T-cell (primary cell): ENCODE measurements at regions not wholly inside any gene's neighbourhood (a gene's known extent, or its start where the extent isn't known, plus 50 kb on each side); places are given as distances from the start of the nearest gene placed in this dataset.

Source experiments
- ATAC-seq, 4 experiments: fragments of 200-7000 bp in 3 of 4; fragments of 150-1000 bp in 1 of 4; cut with Tn5 transposase; replicated peaks in 1 of 4; 1 replicate in 3 of 4; 2 replicates in 1 of 4; pipeline ENCODE4 v1.10.0; 2021; ENCODE audit warnings: moderate library complexity in 3 of 4, mild to moderate bottlenecking in 2 of 4, moderate number of reproducible peaks in 1 of 4
- CTCF ChIA-PET, 2 donors: fragments of 300-600 bp; sonication (Branson Sonifier 250); formaldehyde crosslinking; loops; one replicate each; lab custom pipeline; 2022; ENCODE audit warnings: antibody characterized with exemption in 2 of 2; lab: Charles Lee
- POLR2A ChIA-PET, 2 donors: fragments of 300-600 bp; sonication (Branson Sonifier 250); formaldehyde crosslinking; loops; one replicate each; lab custom pipeline; 2022; ENCODE audit warnings: antibody characterized with exemption in 2 of 2; lab: Charles Lee
- DNase-seq, 35 experiments: peaks; one replicate each; pipeline versions ENCODE4 v3.0.0 to v3.0.0-alpha.2; 2013 to 2023
- H3K27ac ChIP-seq: one replicate; pipeline ENCODE4 v1.5.1; 2013; ENCODE audit warnings: low read length
- H3K27me3 ChIP-seq, 2 experiments: replicated peaks in 1 of 2; 1 replicate in 1 of 2; 2 replicates in 1 of 2; pipeline versions ENCODE4 v1.6.1 to v1.7.0; 2013; ENCODE audit warnings: low read length in 1 of 2, mixed read lengths in 1 of 2; ENCODE audit not compliant: control insufficient read depth in 2 of 2, insufficient read depth in 2 of 2; ENCODE audit errors: extremely low read depth in 1 of 2
- H3K36me3 ChIP-seq, 2 donors: 1 replicate in 1 of 2; 2 replicates in 1 of 2; pipeline versions ENCODE4 v1.6.1 to v1.7.0; 2013; ENCODE audit warnings: low read length in 1 of 2; ENCODE audit not compliant: control insufficient read depth in 2 of 2, insufficient read depth in 1 of 2; ENCODE audit errors: extremely low read depth in 1 of 2
- H3K4me1 ChIP-seq, 2 experiments: 1 replicate in 1 of 2; 2 replicates in 1 of 2; pipeline versions ENCODE4 v1.6.1 to v1.7.0; 2013; ENCODE audit warnings: low read length in 2 of 2, mixed read lengths in 1 of 2; ENCODE audit not compliant: insufficient read depth in 2 of 2, control insufficient read depth in 1 of 2; ENCODE audit errors: extremely low read depth in 1 of 2
- H3K4me3 ChIP-seq, 2 donors: 1 replicate in 1 of 2; 2 replicates in 1 of 2; pipeline versions ENCODE4 v1.5.1 to v1.7.0; 2013; ENCODE audit warnings: mild to moderate bottlenecking in 2 of 2, low read length in 1 of 2, moderate library complexity in 1 of 2; ENCODE audit not compliant: control insufficient read depth in 1 of 2; ENCODE audit errors: extremely low read depth in 1 of 2
- H3K9me3 ChIP-seq: 2 replicates; pipeline ENCODE4 v1.7.0; 2013
- H3K27ac Mint-ChIP-seq, 2 donors: one replicate each; pipeline ENCODE4 v1.8.0; 2020 to 2021; ENCODE audit warnings: mild to moderate bottlenecking in 2 of 2, mixed read lengths in 2 of 2
- H3K27me3 Mint-ChIP-seq, 2 donors: one replicate each; pipeline ENCODE4 v1.8.0; 2021 to 2022; ENCODE audit warnings: mixed read lengths in 2 of 2
- H3K36me3 Mint-ChIP-seq: one replicate; pipeline ENCODE4 v1.8.0; 2021; ENCODE audit warnings: mixed read lengths
- H3K4me1 Mint-ChIP-seq, 3 donors: one replicate each; pipeline ENCODE4 v1.8.0; 2020 to 2022; ENCODE audit warnings: mixed read lengths in 3 of 3, mild to moderate bottlenecking in 1 of 3
- H3K4me3 Mint-ChIP-seq, 3 donors: one replicate each; pipeline ENCODE4 v1.8.0; 2020 to 2022; ENCODE audit warnings: mild to moderate bottlenecking in 3 of 3, mixed read lengths in 3 of 3, moderate library complexity in 3 of 3
- H3K9me3 Mint-ChIP-seq, 3 donors: one replicate each; pipeline ENCODE4 v1.8.0; 2020 to 2022; ENCODE audit warnings: mixed read lengths in 3 of 3
- WGBS: methylation state at CpG from one replicate; pipeline ENCODE4 v1.1.5; 2013; ENCODE audit warnings: missing lambda C conversion rate; ENCODE audit not compliant: insufficient coverage; 5-methylcytosine and 5-hydroxymethylcytosine counted together

GRCh38 chr15:81475471-81475870 lies 101.5 kb upstream of the TMC3 start:
- H3K9me3 Mint-ChIP-seq: no peaks in the 10 kb centered on the region
- no peaks in the 10 kb centered on the region for H3K36me3 ChIP-seq
- no peak overlapping the region for H3K4me3 Mint-ChIP-seq
- ChIA-PET CTCF (no interaction called here), POLR2A (no interaction called here)
- DNase-seq (no peak), ATAC-seq (no peak)
- peaks cover 17 to 23% of the 10 kb centered on the region in 2 donors for H3K27me3 Mint-ChIP-seq
- H3K4me1 Mint-ChIP-seq: no peaks in the 10 kb centered on the region
- no peak overlapping the region for H3K4me3 ChIP-seq
- peaks cover 0 to 3% of the 10 kb centered on the region in 2 experiments for H3K27me3 ChIP-seq
- H3K4me1 ChIP-seq: no peaks in the 10 kb centered on the region
- no CpG with 5 or more reads among the region's 2 CpGs for WGBS
- H3K27ac Mint-ChIP-seq: no peak overlapping the region
- no peaks in the 10 kb centered on the region for H3K36me3 Mint-ChIP-seq
- no peaks in the 10 kb centered on the region for H3K9me3 ChIP-seq
- no peak overlapping the region for H3K27ac ChIP-seq

GRCh38 chr15:81473946-81474345 lies 99.9 kb upstream of the TMC3 start:
- WGBS: 100% methylated on average over 1 of the region's 5 CpGs

GRCh38 chr15:81473177-81473576 lies 99.2 kb upstream of the TMC3 start:
- ATAC-seq: no peak
- 68% methylated on average over 3 of the region's 4 CpGs for WGBS
- no peak overlapping the region for H3K27ac ChIP-seq
- ChIA-PET POLR2A (no interaction called here), CTCF (no interaction called here)
- no peak overlapping the region for H3K4me3 Mint-ChIP-seq
- no peak overlapping the region for H3K4me3 ChIP-seq
- no peaks in the 10 kb centered on the region for H3K9me3 Mint-ChIP-seq
- peaks cover 17 to 28% of the 10 kb centered on the region in 2 donors for H3K27me3 Mint-ChIP-seq
- H3K9me3 ChIP-seq: no peaks in the 10 kb centered on the region
- no peaks in the 10 kb centered on the region for H3K4me1 ChIP-seq
- no peaks in the 10 kb centered on the region for H3K36me3 ChIP-seq
- H3K36me3 Mint-ChIP-seq: no peaks in the 10 kb centered on the region
- H3K27ac Mint-ChIP-seq: no peak overlapping the region
- H3K27me3 ChIP-seq: peaks cover 0 to 3% of the 10 kb centered on the region in 2 experiments
- H3K4me1 Mint-ChIP-seq: no peaks in the 10 kb centered on the region
- no peak for DNase-seq

More at GRCh38 chr15:81473946-81474345, 99.9 kb upstream of the TMC3 start:
- no peak overlapping the region for H3K27ac Mint-ChIP-seq
- no peak for ATAC-seq
- no peaks in the 10 kb centered on the region for H3K4me1 Mint-ChIP-seq
- Histone ChIP-seq H3K4me3 (no peak overlapping the region), H3K36me3 (no peaks in the 10 kb centered on the region), H3K9me3 (no peaks in the 10 kb centered on the region), H3K27ac (no peak overlapping the region), H3K4me1 (no peaks in the 10 kb centered on the region), H3K27me3 (peaks cover 0 to 3% of the 10 kb centered on the region in 2 experiments)
- DNase-seq: no peak
- H3K4me3 Mint-ChIP-seq: no peak overlapping the region
- ChIA-PET CTCF (no interaction called here), POLR2A (no interaction called here)
- no peaks in the 10 kb centered on the region for H3K36me3 Mint-ChIP-seq
- H3K27me3 Mint-ChIP-seq: peaks cover 17 to 24% of the 10 kb centered on the region in 2 donors
- H3K9me3 Mint-ChIP-seq: no peaks in the 10 kb centered on the region

GRCh38 chr15:81471151-81471550 lies 97.1 kb upstream of the TMC3 start:
- H3K27ac Mint-ChIP-seq: no peak overlapping the region
- 55% methylated on average over 2 of the region's 2 CpGs for WGBS
- no peak overlapping the region for H3K27ac ChIP-seq
- H3K4me3 Mint-ChIP-seq: no peak overlapping the region
- peaks cover 0 to 6% (median 4%) of the 10 kb centered on the region in 3 donors for H3K9me3 Mint-ChIP-seq
- H3K4me1 Mint-ChIP-seq: no peaks in the 10 kb centered on the region
- no peaks in the 10 kb centered on the region for H3K4me1 ChIP-seq
- H3K36me3 ChIP-seq: no peaks in the 10 kb centered on the region
- H3K9me3 ChIP-seq: no peaks in the 10 kb centered on the region
- no peak for DNase-seq
- H3K27me3 Mint-ChIP-seq: peaks cover 24 to 43% of the 10 kb centered on the region in 2 donors
- peaks cover 3% of the 10 kb centered on the region for H3K36me3 Mint-ChIP-seq
- H3K4me3 ChIP-seq: no peak overlapping the region
- CTCF ChIA-PET: no interaction called here
- peaks cover 0 to 3% of the 10 kb centered on the region in 2 experiments for H3K27me3 ChIP-seq
- POLR2A ChIA-PET: no interaction called here
- no peak for ATAC-seq

GRCh38 chr15:81469154-81469553 lies 95.1 kb upstream of the TMC3 start:
- H3K27me3 ChIP-seq: peaks cover 0 to 3% of the 10 kb centered on the region in 2 experiments
- Mint-ChIP-seq H3K4me1 (no peaks in the 10 kb centered on the region), H3K9me3 (peaks cover 9 to 25% (median 10%) of the 10 kb centered on the region in 3 donors), H3K27me3 (peaks cover 24 to 55% of the 10 kb centered on the region in 2 donors), H3K4me3 (no peak overlapping the region), H3K27ac (no peak overlapping the region), H3K36me3 (peaks cover 10% of the 10 kb centered on the region)
- CTCF ChIA-PET: interaction anchor here in 1 of 2 donors (0.6 to 1.1 kb wide), 2 partner anchors 13 to 21 kb away, joined by 3 to 6 read pairs; no protein-coding TSS in a partner anchor
- H3K36me3 ChIP-seq: no peaks in the 10 kb centered on the region
- no peak overlapping the region for H3K27ac ChIP-seq
- H3K4me3 ChIP-seq: no peak overlapping the region
- POLR2A ChIA-PET: interaction anchor here in 1 of 2 donors (0.6 kb wide), 1 partner anchor 438 kb away, joined by 3 read pairs; no protein-coding TSS in a partner anchor
- ATAC-seq (no peak), DNase-seq (no peak)
- no peaks in the 10 kb centered on the region for H3K4me1 ChIP-seq
- WGBS: 100% methylated on average over 3 of the region's 5 CpGs
- no peaks in the 10 kb centered on the region for H3K9me3 ChIP-seq

- no peak overlapping the region for H3K4me3 Mint-ChIP-seq
- peaks cover 21% of the 10 kb centered on the region for H3K36me3 Mint-ChIP-seq
- ATAC-seq (no peak), DNase-seq (no peak)
- peaks cover 13 to 46% of the 10 kb centered on the region in 2 donors for H3K27me3 Mint-ChIP-seq
- Histone ChIP-seq H3K27me3 (no peaks in the 10 kb centered on the region), H3K4me3 (no peak overlapping the region), H3K9me3 (no peaks in the 10 kb centered on the region), H3K27ac (no peak overlapping the region), H3K4me1 (no peaks in the 10 kb centered on the region), H3K36me3 (no peaks in the 10 kb centered on the region)
- no peak overlapping the region for H3K27ac Mint-ChIP-seq
- 91% methylated on average over 3 of the region's 3 CpGs for WGBS
- H3K9me3 Mint-ChIP-seq: peaks cover 20 to 39% (median 20%) of the 10 kb centered on the region in 3 donors
- H3K4me1 Mint-ChIP-seq: no peaks in the 10 kb centered on the region
- ChIA-PET CTCF (no interaction called here), POLR2A (no interaction called here)
These were observed 92.7 kb upstream of the TMC3 start for GRCh38 chr15:81466741-81467140.
